ENCODE measurements at regions not wholly inside any gene's neighbourhood (a gene's known extent, or its start where the extent isn't known, plus 50 kb on each side); places are given as distances from the start of the nearest gene placed in this dataset.

DNA sequence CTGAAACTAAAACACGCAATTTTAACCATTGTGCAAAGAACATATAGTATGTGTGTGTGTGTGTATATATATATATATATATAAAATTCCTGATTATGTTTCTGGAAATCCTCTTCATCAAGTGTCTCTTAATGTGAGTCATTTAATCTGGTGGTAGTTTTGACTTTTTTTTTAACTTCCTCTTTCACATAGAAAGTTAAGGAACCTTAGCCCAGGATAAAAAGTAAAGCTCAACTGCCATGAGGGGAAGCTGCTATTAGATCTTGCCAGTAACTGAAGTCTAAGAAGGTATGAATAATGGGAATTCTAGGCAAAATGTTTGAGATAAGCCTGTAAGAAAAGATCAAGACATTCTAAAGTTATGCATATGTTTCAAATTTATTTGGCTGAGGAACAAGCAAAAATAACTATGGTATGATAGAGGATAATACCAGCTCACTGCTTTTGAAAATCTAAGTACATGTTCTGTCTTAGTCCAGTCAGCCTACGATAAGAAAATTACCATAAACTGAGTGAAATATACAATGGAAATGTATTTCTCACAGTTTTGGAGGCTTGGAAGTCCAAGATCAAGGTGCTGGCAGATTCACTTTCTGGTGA, 757.0 kb downstream of the TRAM1L1 start:
- intact Hi-C loops (cut with micrococcal nuclease; ENCODE audit: unreplicated experiment), result no loop called here
- no peak for DNase-seq
- H3K4me3 Mint-ChIP-seq (ENCODE audit: low read depth, unreplicated experiment), result no peak overlapping the region
- no peaks in the 10 kb centered on the region for H3K9me3 Mint-ChIP-seq (ENCODE audit: low read depth, unreplicated experiment)
- CTCF ChIA-PET, result interaction anchor here (0.6 kb wide), 1 partner anchor 1726 kb away, joined by 4 read pairs; no protein-coding TSS in a partner anchor
- no peak for TF ChIP-seq CTCF (IDR thresholded peaks at IDR 0.05; ENCODE audit: unreplicated experiment)
- no peaks in the 10 kb centered on the region for H3K4me1 Mint-ChIP-seq (ENCODE audit: low read depth, unreplicated experiment)
- no TSS peak for BruUV-seq (replicated peaks)
- no peak overlapping the region for H3K27ac Mint-ChIP-seq (ENCODE audit: unreplicated experiment)
- no peaks in the 10 kb centered on the region for H3K27me3 Mint-ChIP-seq (ENCODE audit: unreplicated experiment)
- H3K36me3 Mint-ChIP-seq (ENCODE audit: insufficient read depth, unreplicated experiment), result no peaks in the 10 kb centered on the region

GRCh38 chr4:116323606-116324005, 761.8 kb downstream of the TRAM1L1 start:
- no peak overlapping the region for H3K27ac Mint-ChIP-seq (ENCODE audit: unreplicated experiment)
- H3K36me3 Mint-ChIP-seq (ENCODE audit: insufficient read depth, unreplicated experiment), result no peaks in the 10 kb centered on the region
- H3K4me3 Mint-ChIP-seq (ENCODE audit: low read depth, unreplicated experiment), result no peak overlapping the region
- no peaks in the 10 kb centered on the region for H3K27me3 Mint-ChIP-seq (ENCODE audit: unreplicated experiment)
- H3K4me1 Mint-ChIP-seq (ENCODE audit: low read depth, unreplicated experiment), result no peaks in the 10 kb centered on the region
- TF ChIP-seq CTCF (IDR thresholded peaks at IDR 0.05; ENCODE audit: unreplicated experiment), result no peak
- CTCF ChIA-PET, result no interaction called here
- no peak for DNase-seq
- H3K9me3 Mint-ChIP-seq (ENCODE audit: low read depth, unreplicated experiment), result no peaks in the 10 kb centered on the region
- intact Hi-C loops (cut with micrococcal nuclease; ENCODE audit: unreplicated experiment), result no loop called here
- no TSS peak for BruUV-seq (replicated peaks)

- no peaks in the 10 kb centered on the region for H3K9me3 Mint-ChIP-seq (ENCODE audit: low read depth, unreplicated experiment)
- intact Hi-C loops (cut with micrococcal nuclease; ENCODE audit: unreplicated experiment), result no loop called here
- H3K27me3 Mint-ChIP-seq (ENCODE audit: unreplicated experiment), result no peaks in the 10 kb centered on the region
- no peaks in the 10 kb centered on the region for H3K4me1 Mint-ChIP-seq (ENCODE audit: low read depth, unreplicated experiment)
- BruUV-seq (replicated peaks), result no TSS peak
- no peak for TF ChIP-seq CTCF (IDR thresholded peaks at IDR 0.05; ENCODE audit: unreplicated experiment)
- H3K4me3 Mint-ChIP-seq (ENCODE audit: low read depth, unreplicated experiment), result no peak overlapping the region
- H3K27ac Mint-ChIP-seq (ENCODE audit: unreplicated experiment), result no peak overlapping the region
- no peaks in the 10 kb centered on the region for H3K36me3 Mint-ChIP-seq (ENCODE audit: insufficient read depth, unreplicated experiment)
- CTCF ChIA-PET, result no interaction called here
- DNase-seq, result no peak
Observed at GRCh38 chr4:116321471-116321870, 763.9 kb downstream of the TRAM1L1 start.

- Mint-ChIP-seq H3K27ac (ENCODE audit: unreplicated experiment) (no peak overlapping the region), H3K27me3 (ENCODE audit: unreplicated experiment) (no peaks in the 10 kb centered on the region), H3K36me3 (ENCODE audit: insufficient read depth, unreplicated experiment) (no peaks in the 10 kb centered on the region), H3K4me1 (ENCODE audit: low read depth, unreplicated experiment) (no peaks in the 10 kb centered on the region), H3K4me3 (ENCODE audit: low read depth, unreplicated experiment) (no peak overlapping the region), H3K9me3 (ENCODE audit: low read depth, unreplicated experiment) (no peaks in the 10 kb centered on the region)
- no TSS peak for BruUV-seq (replicated peaks)
- intact Hi-C loops (cut with micrococcal nuclease; ENCODE audit: unreplicated experiment), result no loop called here
- no peak for DNase-seq
- TF ChIP-seq CTCF (IDR thresholded peaks at IDR 0.05; ENCODE audit: unreplicated experiment), result no peak
- CTCF ChIA-PET, result no interaction called here
Observed at GRCh38 chr4:116320859-116321258, 764.5 kb downstream of the TRAM1L1 start.
